SJCRH30 (cell line): ENCODE measurements at regions not wholly inside any gene's neighbourhood (a gene's known extent, or its start where the extent isn't known, plus 50 kb on each side); places are given as distances from the start of the nearest gene placed in this dataset.
"Not testable (repeated sequence)": the region's sequence is repeated elsewhere in the genome, so short reads cannot be mapped to it uniquely, and the experiment has no call there.

Experiments used
- DNase-seq, 2 experiments: peaks; one replicate each; pipeline ENCODE4 v3.0.0-alpha.2; 2015 to 2020
- H3K27ac ChIP-seq: fragments of 250-450 bp; sonication (Bioruptor Pico); 2 replicates; pipeline ENCODE4 v1.5.1; 2020; ENCODE audit warnings: mild to moderate bottlenecking, moderate library complexity
- H3K27me3 ChIP-seq: fragments of 250-450 bp; sonication (Bioruptor Pico); 2 replicates; pipeline ENCODE4 v1.5.1; 2020; ENCODE audit warnings: mild to moderate bottlenecking, moderate library complexity
- H3K36me3 ChIP-seq: fragments of 250-450 bp; sonication (Bioruptor Pico); 2 replicates; pipeline ENCODE4 v1.5.1; 2020; ENCODE audit warnings: mild to moderate bottlenecking, moderate library complexity
- H3K4me1 ChIP-seq: fragments of 250-450 bp; sonication (Bioruptor Pico); 2 replicates; pipeline ENCODE4 v1.5.1; 2020; ENCODE audit warnings: mild to moderate bottlenecking, moderate library complexity
- H3K4me3 ChIP-seq: fragments of 250-450 bp; sonication (Bioruptor Pico); 2 replicates; pipeline ENCODE4 v1.5.1; 2020; ENCODE audit warnings: mild to moderate bottlenecking, moderate library complexity
- H3K9me3 ChIP-seq: fragments of 250-450 bp; sonication (Bioruptor Pico); replicated peaks from 2 replicates; pipeline ENCODE4 v1.5.1; 2020; ENCODE audit warnings: mild to moderate bottlenecking, moderate library complexity

DNA sequence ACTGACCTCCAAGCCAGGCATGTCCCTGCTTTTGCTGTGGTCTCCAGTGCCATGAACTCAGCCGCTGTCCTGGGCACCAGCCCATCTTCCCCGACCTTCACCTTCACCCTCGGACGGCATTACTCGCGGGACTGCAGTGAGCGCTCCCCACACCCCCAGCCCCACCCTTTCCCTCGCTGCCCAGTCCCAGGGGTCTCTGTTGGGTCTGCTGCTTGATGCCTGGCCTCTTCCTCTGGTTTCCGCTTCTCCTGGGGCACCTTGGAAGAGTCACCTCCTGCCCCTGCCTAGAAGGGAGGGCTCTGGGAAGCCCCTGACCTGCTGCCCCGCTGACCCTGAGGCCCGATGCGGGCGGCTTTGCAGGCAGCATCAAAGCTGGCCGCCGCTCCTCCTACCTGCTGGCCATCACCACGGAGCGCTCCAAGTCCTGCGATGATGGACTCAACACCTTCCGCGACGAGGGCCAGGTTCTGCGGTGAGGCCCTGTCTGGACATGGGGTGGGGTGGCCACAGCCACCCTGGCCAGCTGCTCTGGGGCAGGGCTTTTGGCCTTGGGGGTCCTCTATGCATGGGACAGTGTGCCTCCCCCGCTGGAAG lies 102.3 kb downstream of the ZNF267 start:
- not testable (repeated sequence) for H3K4me3 ChIP-seq, H3K27me3 ChIP-seq, H3K9me3 ChIP-seq, H3K36me3 ChIP-seq, H3K27ac ChIP-seq, DNase-seq, H3K4me1 ChIP-seq

GRCh38 chr16:31978463-31978862 lies 104.9 kb downstream of the ZNF267 start:
- not testable (repeated sequence) for H3K36me3 ChIP-seq, H3K4me1 ChIP-seq, H3K27me3 ChIP-seq, H3K4me3 ChIP-seq, H3K27ac ChIP-seq, H3K9me3 ChIP-seq, DNase-seq

DNA sequence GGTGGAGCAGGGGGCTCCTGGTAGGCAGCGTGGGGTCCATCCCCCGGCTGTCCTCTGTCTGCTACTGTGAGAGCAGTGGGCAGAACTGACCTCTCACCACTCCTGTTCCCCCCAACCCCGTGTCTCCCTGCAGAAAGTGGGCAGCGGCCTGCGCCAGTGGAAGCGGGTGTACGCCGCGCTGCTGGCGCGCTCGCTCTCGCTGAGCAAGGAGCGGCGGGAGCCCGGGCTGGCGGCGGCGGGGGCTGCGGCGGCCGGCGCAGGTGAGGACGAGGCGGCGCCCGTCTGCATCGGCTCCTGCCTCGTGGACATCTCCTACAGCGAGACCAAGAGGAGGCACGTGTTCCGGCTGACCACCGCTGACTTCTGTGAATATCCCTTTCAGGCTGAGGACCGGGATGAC lies 108.1 kb downstream of the ZNF267 start:
- H3K27ac ChIP-seq, H3K4me3 ChIP-seq, H3K9me3 ChIP-seq, H3K36me3 ChIP-seq, DNase-seq, H3K4me1 ChIP-seq, H3K27me3 ChIP-seq: not testable (repeated sequence)

DNA sequence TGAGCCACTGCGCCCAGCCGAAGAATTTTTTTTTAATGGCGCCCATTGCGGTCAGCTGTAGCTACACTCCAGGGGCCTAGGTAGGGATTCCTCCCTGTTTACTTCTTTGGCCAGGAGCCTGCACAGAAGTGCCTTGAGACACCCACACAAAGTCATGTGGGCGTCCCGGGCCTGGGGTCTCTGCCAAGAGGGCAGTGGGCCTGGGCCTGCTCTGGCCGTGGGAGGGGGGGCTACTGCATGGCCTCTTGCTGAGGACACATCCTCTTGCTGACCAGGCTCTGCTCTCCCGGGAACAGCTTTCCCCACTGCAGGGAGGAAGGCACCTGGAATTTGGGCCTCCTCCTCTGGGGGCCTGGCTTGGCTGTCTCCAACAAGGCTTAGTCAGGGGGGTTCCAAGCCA lies 109.4 kb downstream of the ZNF267 start:
- not testable (repeated sequence) for DNase-seq, H3K4me1 ChIP-seq, H3K9me3 ChIP-seq, H3K27ac ChIP-seq, H3K27me3 ChIP-seq, H3K36me3 ChIP-seq, H3K4me3 ChIP-seq

- H3K27ac ChIP-seq, H3K4me1 ChIP-seq, H3K4me3 ChIP-seq, DNase-seq, H3K9me3 ChIP-seq, H3K36me3 ChIP-seq, H3K27me3 ChIP-seq: not testable (repeated sequence)
Measured at GRCh38 chr16:31983666-31984065, 110.1 kb downstream of the ZNF267 start.

- not testable (repeated sequence) for H3K9me3 ChIP-seq, H3K4me3 ChIP-seq
Measured at GRCh38 chr16:31986895-31987294, 113.3 kb downstream of the ZNF267 start.

GRCh38 chr16:31988595-31989581 lies 115.3 kb downstream of the ZNF267 start:
- DNase-seq, H3K27me3 ChIP-seq, H3K36me3 ChIP-seq, H3K4me3 ChIP-seq, H3K27ac ChIP-seq, H3K9me3 ChIP-seq, H3K4me1 ChIP-seq: not testable (repeated sequence)

More at GRCh38 chr16:31986895-31987294, 113.3 kb downstream of the ZNF267 start:
- not testable (repeated sequence) for H3K36me3 ChIP-seq, H3K27me3 ChIP-seq, DNase-seq, H3K27ac ChIP-seq, H3K4me1 ChIP-seq

GRCh38 chr16:31990261-31990660 lies 116.7 kb downstream of the ZNF267 start:
- H3K4me3 ChIP-seq, DNase-seq, H3K9me3 ChIP-seq, H3K27ac ChIP-seq, H3K36me3 ChIP-seq, H3K27me3 ChIP-seq, H3K4me1 ChIP-seq: not testable (repeated sequence)

GRCh38 chr16:31990980-31991379 lies 117.4 kb downstream of the ZNF267 start:
- not testable (repeated sequence) for DNase-seq, H3K4me1 ChIP-seq, H3K27ac ChIP-seq, H3K9me3 ChIP-seq, H3K36me3 ChIP-seq, H3K27me3 ChIP-seq, H3K4me3 ChIP-seq

DNA sequence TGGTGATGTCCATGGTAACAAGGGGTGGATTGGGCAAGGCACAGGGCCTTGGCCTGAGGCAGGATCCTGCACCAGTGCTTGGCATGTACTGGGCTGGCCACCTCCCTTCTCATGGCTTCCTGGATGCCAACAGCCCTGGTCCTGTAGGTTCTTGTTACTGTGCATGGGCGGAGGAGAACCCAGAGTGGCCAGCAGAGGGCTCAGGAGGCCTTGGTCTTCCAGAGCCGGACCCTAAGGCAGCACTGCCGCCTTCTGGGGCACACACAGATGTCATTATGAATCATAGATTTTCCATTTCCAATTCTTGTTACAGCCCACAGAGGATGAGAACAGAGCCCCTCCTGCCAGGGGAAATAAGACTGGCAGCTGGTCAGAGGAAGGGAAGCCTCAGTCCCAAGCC lies 122.7 kb downstream of the ZNF267 start:
- peak in 1 of 2 experiments; percentile 39 for DNase-seq
- H3K27ac ChIP-seq, H3K4me1 ChIP-seq: not testable (repeated sequence)

GRCh38 chr16:32002496-32002895 lies 128.9 kb downstream of the ZNF267 start:
- not testable (repeated sequence) for DNase-seq, H3K4me1 ChIP-seq, H3K4me3 ChIP-seq, H3K27me3 ChIP-seq, H3K27ac ChIP-seq, H3K36me3 ChIP-seq, H3K9me3 ChIP-seq

More for the DNA sequence above, 122.7 kb downstream of the ZNF267 start:
- H3K9me3 ChIP-seq, H3K4me3 ChIP-seq, H3K36me3 ChIP-seq, H3K27me3 ChIP-seq: not testable (repeated sequence)

- not testable (repeated sequence) for H3K4me3 ChIP-seq, H3K27me3 ChIP-seq, DNase-seq, H3K36me3 ChIP-seq, H3K9me3 ChIP-seq, H3K4me1 ChIP-seq, H3K27ac ChIP-seq
Measured at GRCh38 chr16:32003819-32004218, 130.2 kb downstream of the ZNF267 start.

- H3K27me3 ChIP-seq, result not testable (repeated sequence)
Measured at GRCh38 chr16:32038783-32039496, 165.3 kb downstream of the ZNF267 start.

GRCh38 chr16:32039919-32040318 lies 166.3 kb downstream of the ZNF267 start:
- H3K27ac ChIP-seq, H3K36me3 ChIP-seq, DNase-seq, H3K27me3 ChIP-seq, H3K4me3 ChIP-seq, H3K9me3 ChIP-seq, H3K4me1 ChIP-seq: not testable (repeated sequence)

More at GRCh38 chr16:32038783-32039496, 165.3 kb downstream of the ZNF267 start:
- DNase-seq, result peak; percentile 10 to 16
- not testable (repeated sequence) for H3K4me3 ChIP-seq, H3K36me3 ChIP-seq, H3K4me1 ChIP-seq, H3K27ac ChIP-seq, H3K9me3 ChIP-seq

DNA sequence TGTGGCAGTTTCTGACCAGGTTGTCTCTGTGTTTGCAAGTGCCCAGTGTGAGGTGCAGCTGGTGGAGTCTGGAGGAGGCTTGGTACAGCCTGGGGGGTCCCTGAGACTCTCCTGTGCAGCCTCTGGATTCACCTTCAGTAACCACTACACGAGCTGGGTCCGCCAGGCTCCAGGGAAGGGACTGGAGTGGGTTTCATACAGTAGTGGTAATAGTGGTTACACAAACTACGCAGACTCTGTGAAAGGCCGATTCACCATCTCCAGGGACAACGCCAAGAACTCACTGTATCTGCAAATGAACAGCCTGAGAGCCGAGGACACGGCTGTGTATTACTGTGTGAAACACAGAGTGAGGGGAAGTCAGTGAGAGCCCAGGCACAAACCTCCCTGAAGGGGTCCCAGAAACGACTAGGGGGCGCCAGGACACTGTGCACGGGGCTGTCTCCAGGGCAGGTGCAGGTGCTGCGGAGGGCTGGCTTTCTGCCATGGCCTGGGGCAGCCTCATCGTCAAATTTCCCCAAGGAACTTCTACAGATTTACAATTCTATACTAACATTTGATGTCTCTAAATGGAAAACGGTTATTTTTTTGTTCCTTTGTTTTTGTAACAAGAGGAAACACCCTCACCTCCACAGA lies 187.0 kb upstream of the TP53TG3D start:
- peak; percentile 5 for DNase-seq
- H3K27ac ChIP-seq, H3K9me3 ChIP-seq, H3K27me3 ChIP-seq, H3K4me1 ChIP-seq, H3K4me3 ChIP-seq, H3K36me3 ChIP-seq: not testable (repeated sequence)
